ENCODE measurements at regions not wholly inside any gene's neighbourhood (a gene's known extent, or its start where the extent isn't known, plus 50 kb on each side); places are given as distances from the start of the nearest gene placed in this dataset.

DNA sequence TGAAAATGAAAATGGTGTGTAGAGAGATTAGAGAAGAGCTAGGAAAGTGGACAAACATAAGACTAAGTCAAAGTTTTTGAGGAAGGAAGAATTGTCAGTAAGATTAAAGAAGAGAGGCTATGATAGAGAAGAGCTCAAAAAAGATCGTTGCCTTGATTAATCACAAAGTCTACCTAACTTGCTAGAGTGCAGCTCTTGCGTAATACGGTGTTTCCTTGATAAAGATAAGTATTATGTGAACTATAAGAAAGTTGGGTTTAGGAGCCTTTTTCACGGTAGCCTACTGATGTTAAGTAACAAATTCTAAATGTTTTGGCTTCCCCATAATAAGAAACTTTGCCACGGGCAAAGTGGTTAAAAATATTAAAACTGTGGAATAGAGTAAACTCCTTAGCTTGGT lies 226.4 kb upstream of the NRXN1 start:
- Histone ChIP-seq H3K4me2 (ENCODE audit: control insufficient read depth, extremely low read depth, insufficient read depth, low read depth, low read length) (no peak overlapping the region), H3K9ac (ENCODE audit: control insufficient read depth, extremely low read depth, insufficient read depth, low read length) (no peak overlapping the region), H2AFZ (ENCODE audit: control insufficient read depth, low read length) (no peak overlapping the region), H3K4me3 (ENCODE audit: control insufficient read depth in 2 of 3, extremely low read depth in 1 of 3, insufficient read depth in 2 of 3, low read depth in 1 of 3, low read length in 3 of 3) (no peak overlapping the region), H3K4me1 (ENCODE audit: control insufficient read depth, extremely low read depth, insufficient read depth, low read length) (no peaks in the 10 kb centered on the region), H3K36me3 (ENCODE audit: control insufficient read depth in 2 of 2, extremely low read depth in 1 of 2, insufficient read depth in 2 of 2, low read length in 2 of 2) (no peaks in the 10 kb centered on the region), H3K9me1 (ENCODE audit: control insufficient read depth, extremely low read depth, insufficient read depth, low read length) (no peaks in the 10 kb centered on the region), H3K27ac (ENCODE audit: control insufficient read depth, insufficient read depth, low read length) (no peak overlapping the region), H3K9me3 (ENCODE audit: control insufficient read depth, low read depth, low read length) (no peaks in the 10 kb centered on the region), H4K20me1 (ENCODE audit: control insufficient read depth, extremely low read depth, insufficient read depth, low read length) (no peaks in the 10 kb centered on the region), H3K79me2 (ENCODE audit: control insufficient read depth, insufficient read depth, low read length) (no peaks in the 10 kb centered on the region), H3K27me3 (ENCODE audit: control insufficient read depth, extremely low read depth, insufficient read depth, low read length) (no peaks in the 10 kb centered on the region)
- DNase-seq (ENCODE audit: low read depth, low spot score): no peak
- TF ChIP-seq EZH2 (IDR thresholded peaks at IDR 0.05; ENCODE audit: low read length): no peak
- TF ChIP-seq, protein P1, sequence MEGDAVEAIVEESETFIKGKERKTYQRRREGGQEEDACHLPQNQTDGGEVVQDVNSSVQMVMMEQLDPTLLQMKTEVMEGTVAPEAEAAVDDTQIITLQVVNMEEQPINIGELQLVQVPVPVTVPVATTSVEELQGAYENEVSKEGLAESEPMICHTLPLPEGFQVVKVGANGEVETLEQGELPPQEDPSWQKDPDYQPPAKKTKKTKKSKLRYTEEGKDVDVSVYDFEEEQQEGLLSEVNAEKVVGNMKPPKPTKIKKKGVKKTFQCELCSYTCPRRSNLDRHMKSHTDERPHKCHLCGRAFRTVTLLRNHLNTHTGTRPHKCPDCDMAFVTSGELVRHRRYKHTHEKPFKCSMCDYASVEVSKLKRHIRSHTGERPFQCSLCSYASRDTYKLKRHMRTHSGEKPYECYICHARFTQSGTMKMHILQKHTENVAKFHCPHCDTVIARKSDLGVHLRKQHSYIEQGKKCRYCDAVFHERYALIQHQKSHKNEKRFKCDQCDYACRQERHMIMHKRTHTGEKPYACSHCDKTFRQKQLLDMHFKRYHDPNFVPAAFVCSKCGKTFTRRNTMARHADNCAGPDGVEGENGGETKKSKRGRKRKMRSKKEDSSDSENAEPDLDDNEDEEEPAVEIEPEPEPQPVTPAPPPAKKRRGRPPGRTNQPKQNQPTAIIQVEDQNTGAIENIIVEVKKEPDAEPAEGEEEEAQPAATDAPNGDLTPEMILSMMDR (optimal IDR thresholded peaks at IDR 0.05 in 1 of 3, IDR thresholded peaks at IDR 0.05 in 1 of 3, conservative IDR thresholded peaks at IDR 0.05 in 1 of 3; ENCODE audit: extremely low read depth in 1 of 3, insufficient read depth in 2 of 3, low read length in 3 of 3): no peak
- dilution Hi-C loops (cut with MboI; ENCODE audit: extremely low pct_ligation_motif_present, low sequenced_read_pairs): no loop called here
- no peak for FAIRE-seq

DNA sequence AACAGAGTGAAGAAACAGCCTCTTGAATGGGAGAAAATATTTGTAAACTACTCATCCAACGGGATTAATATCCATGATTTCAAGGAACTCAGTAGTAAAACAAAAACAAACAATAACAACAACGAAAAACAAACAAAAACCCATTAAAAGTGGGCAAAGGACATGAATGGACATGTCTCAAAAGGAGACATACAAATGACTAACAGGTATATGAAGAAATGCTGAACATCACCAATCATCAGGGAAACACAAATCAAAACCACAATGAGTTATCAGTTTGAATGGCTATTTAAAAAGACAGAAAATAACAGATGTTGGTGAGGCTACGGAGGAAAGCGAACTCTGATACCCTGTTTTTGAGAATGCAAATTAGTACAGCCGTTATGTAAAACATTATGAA lies 224.8 kb upstream of the NRXN1 start:
- Histone ChIP-seq H3K9me3 (ENCODE audit: control insufficient read depth, low read depth, low read length) (no peaks in the 10 kb centered on the region), H3K27me3 (ENCODE audit: control insufficient read depth, extremely low read depth, insufficient read depth, low read length) (no peaks in the 10 kb centered on the region), H4K20me1 (ENCODE audit: control insufficient read depth, extremely low read depth, insufficient read depth, low read length) (no peaks in the 10 kb centered on the region), H3K4me3 (ENCODE audit: control insufficient read depth in 2 of 3, extremely low read depth in 1 of 3, insufficient read depth in 2 of 3, low read depth in 1 of 3, low read length in 3 of 3) (no peak overlapping the region), H3K27ac (ENCODE audit: control insufficient read depth, insufficient read depth, low read length) (no peak overlapping the region), H3K36me3 (ENCODE audit: control insufficient read depth in 2 of 2, extremely low read depth in 1 of 2, insufficient read depth in 2 of 2, low read length in 2 of 2) (no peaks in the 10 kb centered on the region), H3K9me1 (ENCODE audit: control insufficient read depth, extremely low read depth, insufficient read depth, low read length) (no peaks in the 10 kb centered on the region), H3K79me2 (ENCODE audit: control insufficient read depth, insufficient read depth, low read length) (no peaks in the 10 kb centered on the region), H3K9ac (ENCODE audit: control insufficient read depth, extremely low read depth, insufficient read depth, low read length) (no peak overlapping the region), H3K4me2 (ENCODE audit: control insufficient read depth, extremely low read depth, insufficient read depth, low read depth, low read length) (no peak overlapping the region), H2AFZ (ENCODE audit: control insufficient read depth, low read length) (no peak overlapping the region), H3K4me1 (ENCODE audit: control insufficient read depth, extremely low read depth, insufficient read depth, low read length) (no peaks in the 10 kb centered on the region)
- dilution Hi-C loops (cut with MboI; ENCODE audit: extremely low pct_ligation_motif_present, low sequenced_read_pairs): no loop called here
- no peak for FAIRE-seq
- no peak for TF ChIP-seq EZH2 (IDR thresholded peaks at IDR 0.05; ENCODE audit: low read length)
- TF ChIP-seq, protein P1 (optimal IDR thresholded peaks at IDR 0.05 in 1 of 3, IDR thresholded peaks at IDR 0.05 in 1 of 3, conservative IDR thresholded peaks at IDR 0.05 in 1 of 3; ENCODE audit: extremely low read depth in 1 of 3, insufficient read depth in 2 of 3, low read length in 3 of 3): no peak
- no peak for DNase-seq (ENCODE audit: low read depth, low spot score)
